Transverse colon (tissue), 1 donor: ENCODE measurements at regions not wholly inside any gene's neighbourhood (a gene's known extent, or its start where the extent isn't known, plus 50 kb on each side); places are given as distances from the start of the nearest gene placed in this dataset.

Source experiments
- EP300 ChIP-seq: sonication (generic); formaldehyde crosslinking; IDR thresholded peaks from one replicate; pipeline ENCODE4 v1.6.1; 2017; ENCODE audit warnings: antibody characterized with exemption, low read depth
- POLR2A ChIP-seq: fragments of 450-650 bp; IDR thresholded peaks from one replicate; pipeline ENCODE4 v1.6.1; 2016; ENCODE audit warnings: antibody characterized with exemption, mild to moderate bottlenecking, moderate library complexity

GRCh38 chr12:28925719-28926376 lies 223.2 kb upstream of the FAR2 start:
- TF ChIP-seq POLR2A: no peak
- no peak for TF ChIP-seq EP300
